ENCODE measurements at regions not wholly inside any gene's neighbourhood (a gene's known extent, or its start where the extent isn't known, plus 50 kb on each side); places are given as distances from the start of the nearest gene placed in this dataset.

- TF ChIP-seq CHD7 (IDR thresholded peaks at IDR 0.05; ENCODE audit: insufficient replicate concordance, low read length): no peak
These were observed 196.8 kb downstream of the SPATA18 start (continued) for GRCh38 chr4:52247941-52248340.

All from H1 (cell line).